Hippocampal formation (tissue), 2 donors: ENCODE measurements at regions not wholly inside any gene's neighbourhood (a gene's known extent, or its start where the extent isn't known, plus 50 kb on each side); places are given as distances from the start of the nearest gene placed in this dataset.

Source experiments
- DNase-seq, 2 donors: peaks; one replicate each; lab custom pipeline; 2025; lab: John Stamatoyannopoulos, UW

- no peak for DNase-seq
These were observed 306.3 kb upstream of the SP8 start for GRCh38 chr7:21092766-21093702.

- DNase-seq = no peak
These were observed 307.9 kb upstream of the SP8 start for GRCh38 chr7:21094589-21094988.

DNA sequence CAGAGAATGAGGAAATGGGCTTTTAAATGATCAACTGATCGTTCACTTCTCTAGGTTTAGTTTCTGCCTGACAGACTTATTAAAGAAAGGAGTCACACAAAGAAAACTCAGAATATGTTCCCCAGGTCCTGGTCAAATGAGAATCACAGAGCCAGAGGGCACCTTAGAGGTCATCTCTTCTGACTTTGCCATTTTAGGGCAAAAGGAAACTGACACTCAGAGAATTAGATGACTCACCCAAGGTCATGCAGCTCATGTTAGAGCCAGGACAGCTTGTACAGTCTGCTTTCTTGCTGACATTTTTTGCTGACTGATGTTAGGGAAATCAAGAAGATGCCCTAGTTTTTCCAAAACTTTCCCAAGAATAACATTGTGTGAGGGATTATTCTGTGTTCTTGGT is 312.7 kb upstream of the SP8 start:
- no peak for DNase-seq

GRCh38 chr7:21099955-21100354 is 313.3 kb upstream of the SP8 start:
- DNase-seq = no peak

GRCh38 chr7:21101541-21101940 is 314.9 kb upstream of the SP8 start:
- no peak for DNase-seq

DNA sequence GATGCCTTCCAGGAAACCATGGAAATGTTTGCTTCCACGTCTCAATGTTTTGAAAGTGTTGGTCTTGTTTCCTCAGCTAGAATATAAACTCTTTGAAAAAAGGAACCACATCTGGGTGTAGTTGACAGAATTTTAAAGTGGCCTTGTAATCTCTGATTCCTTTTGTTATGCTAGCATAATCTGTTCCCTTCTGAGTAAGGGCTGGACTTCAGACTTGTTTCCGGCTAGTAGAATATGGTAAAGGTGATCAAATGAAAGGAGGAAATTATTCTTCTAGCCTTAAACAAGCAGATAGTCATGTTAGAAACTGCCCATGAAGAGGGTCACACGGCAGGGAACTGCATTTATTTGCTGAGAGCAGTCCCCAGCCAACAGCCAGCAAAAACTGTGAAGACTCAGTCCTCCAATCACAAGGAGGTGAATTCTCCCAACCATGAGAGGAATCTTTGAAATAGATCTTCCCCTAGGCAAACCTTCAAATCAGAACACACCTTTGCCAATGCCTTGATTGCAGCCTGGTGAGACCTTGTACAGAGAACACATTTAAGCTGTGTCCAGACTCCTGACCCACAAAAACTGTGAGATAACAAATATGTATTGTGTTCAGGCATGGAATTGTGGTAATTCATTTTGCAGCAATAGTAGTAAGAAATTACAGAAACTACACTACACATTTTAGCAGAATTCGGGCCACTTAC is 316.9 kb upstream of the SP8 start:
- no peak for DNase-seq

DNA sequence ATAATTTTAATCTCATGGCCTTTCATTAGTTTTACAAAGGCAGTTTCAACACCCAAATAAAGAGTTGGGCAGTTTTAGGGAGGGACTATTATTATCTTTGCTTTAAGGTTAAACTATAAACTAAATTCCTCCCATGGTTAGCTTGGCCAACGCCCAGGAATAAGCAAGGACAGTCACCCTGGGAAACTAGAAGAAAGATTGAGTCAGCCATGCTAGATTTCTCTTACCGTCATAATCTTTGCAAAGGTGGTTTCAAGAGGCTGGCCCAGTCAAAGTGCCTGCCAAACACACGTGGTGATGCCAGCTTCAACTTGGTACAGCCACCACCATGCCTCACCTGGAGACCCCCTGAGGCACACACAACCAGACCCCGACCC is 317.4 kb upstream of the SP8 start:
- no peak for DNase-seq

GRCh38 chr7:21106296-21106732 is 319.6 kb upstream of the SP8 start:
- no peak for DNase-seq

GRCh38 chr7:21107101-21107500 is 320.4 kb upstream of the SP8 start:
- DNase-seq = no peak

DNA sequence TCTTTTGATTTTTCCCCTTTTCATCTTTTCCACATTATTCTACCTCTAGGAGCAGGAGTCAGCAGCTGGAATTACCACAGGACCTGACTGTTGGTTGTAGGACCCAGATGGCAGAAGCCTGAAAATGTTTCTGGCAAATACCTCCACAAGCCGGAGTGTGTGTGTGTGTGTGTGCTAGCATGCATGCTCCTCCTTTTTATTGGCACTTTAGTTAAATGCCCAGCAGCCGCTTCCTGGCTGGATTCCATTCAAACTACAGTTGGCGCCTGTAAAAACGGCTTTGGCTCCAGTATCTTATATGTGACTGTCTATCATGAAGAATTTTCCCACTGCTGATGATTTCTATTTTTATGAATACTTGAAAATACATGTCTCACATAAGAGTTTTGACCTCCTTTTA is 319.7 kb upstream of the SP4 start:
- no peak for DNase-seq

GRCh38 chr7:21113609-21114415 is 314.1 kb upstream of the SP4 start:
- DNase-seq = no peak

DNA sequence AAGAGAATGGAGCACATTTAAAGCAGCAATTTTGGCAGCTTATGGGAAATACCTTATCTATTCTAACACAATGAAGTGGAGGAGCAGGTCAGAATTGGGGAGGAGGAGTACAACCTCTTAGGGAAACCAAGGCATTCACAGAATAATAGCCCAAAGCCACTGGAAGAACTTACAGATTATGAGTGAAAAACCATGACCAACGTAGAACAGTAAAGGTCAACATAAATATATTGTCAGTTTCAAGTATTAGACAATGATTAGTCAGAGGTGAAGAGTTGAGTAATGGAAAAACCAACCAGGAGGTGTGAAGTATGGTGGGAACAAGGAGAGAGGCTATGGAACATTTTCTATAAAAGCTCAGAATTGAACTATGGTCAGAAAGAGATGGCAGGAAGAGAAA is 304.3 kb upstream of the SP4 start:
- DNase-seq = no peak

DNA sequence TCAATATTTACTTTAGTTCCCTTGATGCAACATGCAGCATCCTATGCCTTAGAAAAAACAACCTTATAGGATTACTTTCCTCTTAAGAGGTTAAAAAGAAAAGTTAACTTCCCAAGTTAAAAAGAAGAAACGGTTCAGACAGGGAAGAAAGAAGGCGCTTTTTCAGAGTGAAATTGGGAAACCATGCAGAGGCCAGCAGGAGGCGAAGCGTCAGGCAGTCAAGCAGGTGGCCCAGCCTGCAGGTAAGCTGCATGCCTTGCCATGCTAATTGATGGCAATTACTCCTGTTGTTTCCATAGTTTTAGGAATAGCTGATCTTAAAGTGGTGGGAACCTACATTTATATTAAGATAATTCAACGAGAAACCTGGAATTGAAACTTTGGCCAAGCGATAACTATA is 302.6 kb upstream of the SP4 start:
- DNase-seq = no peak

DNA sequence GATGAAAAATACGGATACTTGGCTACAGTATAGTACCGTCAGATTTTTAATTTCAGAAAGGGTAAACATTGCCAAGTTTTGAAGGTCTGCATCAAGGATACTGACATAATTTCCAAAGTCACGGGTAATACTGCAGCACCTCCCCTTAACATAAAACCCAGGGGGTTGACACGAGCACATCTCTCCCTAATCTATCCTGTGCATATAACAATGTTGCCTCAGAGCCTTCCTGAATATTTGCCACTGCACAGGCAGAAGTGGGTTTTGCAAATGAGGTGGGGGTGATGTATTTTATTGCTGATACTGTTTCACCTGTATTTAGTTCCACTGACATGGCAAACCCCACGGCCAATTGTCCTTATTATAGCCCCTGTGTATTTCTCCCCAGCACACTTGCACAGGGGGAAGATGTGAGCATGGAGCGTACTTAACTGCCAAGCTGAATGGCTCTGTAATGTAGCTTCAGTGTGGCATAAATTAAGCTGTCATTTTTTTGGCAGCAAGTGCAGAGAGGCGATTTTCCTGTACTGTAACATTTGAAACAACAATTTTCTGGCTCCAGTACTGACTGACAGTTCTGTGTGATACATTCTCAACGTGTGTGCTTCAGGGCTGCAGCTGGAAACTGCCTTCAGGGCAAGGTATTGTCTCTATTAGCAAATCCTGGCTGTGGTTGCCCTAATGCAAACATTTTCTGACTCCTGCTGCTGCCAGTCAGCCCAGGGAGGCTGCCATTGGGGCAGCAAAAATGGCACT is 299.6 kb upstream of the SP4 start:
- DNase-seq = no peak

DNA sequence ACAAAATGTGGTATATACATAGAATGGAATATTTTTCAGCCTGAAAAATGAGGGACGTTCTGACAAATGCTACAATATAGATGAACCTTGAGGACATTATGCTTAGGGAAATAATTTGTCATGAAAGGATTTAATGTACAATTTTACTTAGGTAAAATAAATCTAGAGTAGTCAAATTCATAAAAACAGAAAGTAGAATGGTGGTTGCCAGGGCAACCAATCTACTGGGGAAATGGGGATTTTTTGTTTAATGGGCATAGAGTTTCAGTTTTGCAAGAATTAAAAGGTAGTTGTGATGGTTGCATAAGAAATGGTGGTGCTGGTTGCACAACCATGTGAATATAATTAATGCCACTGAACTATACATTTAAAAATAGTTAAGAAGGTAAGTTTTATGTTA is 296.0 kb upstream of the SP4 start:
- no peak for DNase-seq

DNA sequence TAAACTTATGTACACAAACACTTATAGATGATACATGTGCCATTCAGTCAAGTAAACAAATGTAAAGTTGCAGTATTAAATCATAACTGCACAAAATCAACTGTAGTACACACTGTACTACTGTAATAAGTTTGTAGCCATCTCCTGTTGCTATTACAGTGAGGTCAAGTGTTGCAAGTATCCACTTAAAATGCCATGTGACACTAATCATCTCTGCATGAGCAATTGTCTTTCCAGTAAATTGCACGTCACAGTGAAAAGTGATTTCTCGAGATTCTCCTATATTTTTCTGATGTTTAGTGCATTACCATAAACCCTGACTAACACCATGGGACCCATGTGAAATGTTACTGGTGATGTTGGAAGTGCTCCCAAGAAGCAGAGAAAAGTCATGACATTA is 293.3 kb upstream of the SP4 start:
- no peak for DNase-seq

GRCh38 chr7:21135437-21135836 is 292.4 kb upstream of the SP4 start:
- DNase-seq = no peak

DNA sequence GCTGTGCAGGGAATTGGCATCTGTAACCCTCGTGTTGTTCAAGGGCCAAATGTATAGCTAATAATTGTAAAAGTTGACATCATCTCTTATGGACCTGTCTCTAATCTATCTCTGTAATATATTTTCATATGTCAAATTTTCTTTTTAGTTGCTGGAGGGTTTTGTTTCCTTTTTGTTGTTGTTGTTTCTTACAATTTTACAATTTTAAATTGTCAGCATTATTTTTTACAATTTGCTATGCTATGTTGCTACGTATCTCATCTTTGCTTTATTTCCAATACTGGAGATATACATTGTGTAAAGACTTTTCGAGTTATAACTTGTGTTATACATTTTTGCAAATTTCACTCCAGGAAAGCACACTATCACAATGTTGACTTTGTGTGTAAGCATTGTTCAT is 290.2 kb upstream of the SP4 start:
- DNase-seq = no peak

- no peak for DNase-seq
These were observed 287.3 kb upstream of the SP4 start for GRCh38 chr7:21140622-21141021.

GRCh38 chr7:21141476-21141875 is 286.4 kb upstream of the SP4 start:
- no peak for DNase-seq

GRCh38 chr7:21142081-21142480 is 285.8 kb upstream of the SP4 start:
- DNase-seq = no peak
